ENCODE measurements at regions not wholly inside any gene's neighbourhood (a gene's known extent, or its start where the extent isn't known, plus 50 kb on each side); places are given as distances from the start of the nearest gene placed in this dataset.

GRCh38 chr6:68080074-68080473, 555.0 kb upstream of the ADGRB3 start:
- TF ChIP-seq EZH2 (IDR thresholded peaks at IDR 0.05; ENCODE audit: low read length, unreplicated experiment): no peak
- no peak for TF ChIP-seq CTCF (conservative IDR thresholded peaks at IDR 0.05; ENCODE audit: low read depth, low read length)
- no peak for TF ChIP-seq EZH2phosphoT487 (IDR thresholded peaks at IDR 0.05; ENCODE audit: borderline replicate concordance, low read length)
